ENCODE measurements at regions not wholly inside any gene's neighbourhood (a gene's known extent, or its start where the extent isn't known, plus 50 kb on each side); places are given as distances from the start of the nearest gene placed in this dataset.

- DNase-seq (ENCODE audit: low spot score): no peak
- Histone ChIP-seq H3K9me2 (replicated peaks; ENCODE audit: insufficient read depth) (no peaks in the 10 kb centered on the region), H3K27me3 (no peaks in the 10 kb centered on the region), H3K4me2 (no peak overlapping the region), H3K27ac (no peak overlapping the region), H3K4me3 (no peak overlapping the region), H3K4me1 (ENCODE audit: insufficient read depth) (no peaks in the 10 kb centered on the region), H2AFZ (no peak overlapping the region), H3K79me2 (no peaks in the 10 kb centered on the region), H4K20me1 (ENCODE audit: insufficient read depth, poor library complexity, severe bottlenecking) (no peaks in the 10 kb centered on the region), H3K36me3 (replicated peaks; ENCODE audit: insufficient read depth, low read depth) (no peaks in the 10 kb centered on the region), H3K9me3 (ENCODE audit: low read depth) (no peaks in the 10 kb centered on the region)
- 97% methylated on average over 1 of the region's 1 CpG for WGBS (ENCODE audit: low lambda C conversion rate, missing lambda C conversion rate)
- TF ChIP-seq EZH2 (IDR thresholded peaks at IDR 0.05; ENCODE audit: borderline replicate concordance) (no peak), CTCF (IDR thresholded peaks at IDR 0.05; ENCODE audit: poor library complexity) (no peak), EZH2phosphoT487 (IDR thresholded peaks at IDR 0.05; ENCODE audit: low read depth, severe bottlenecking, unreplicated experiment) (no peak)
These were observed 208.4 kb upstream of the ZPLD1 start for GRCh38 chr3:102226463-102226862.

GRCh38 chr3:102229062-102229655 is 205.7 kb upstream of the ZPLD1 start:
- no peaks in the 10 kb centered on the region for H4K20me1 ChIP-seq (ENCODE audit: insufficient read depth, poor library complexity, severe bottlenecking)
- TF ChIP-seq EZH2phosphoT487 (IDR thresholded peaks at IDR 0.05; ENCODE audit: low read depth, severe bottlenecking, unreplicated experiment) (no peak), EZH2 (IDR thresholded peaks at IDR 0.05; ENCODE audit: borderline replicate concordance) (no peak), CTCF (IDR thresholded peaks at IDR 0.05; ENCODE audit: poor library complexity) (peak; percentile 97)
- H3K9me2 ChIP-seq (replicated peaks; ENCODE audit: insufficient read depth): no peaks in the 10 kb centered on the region
- no peak overlapping the region for H3K27ac ChIP-seq
- H3K4me2 ChIP-seq: no peak overlapping the region
- no peaks in the 10 kb centered on the region for H3K9me3 ChIP-seq (ENCODE audit: low read depth)
- no peaks in the 10 kb centered on the region for H3K79me2 ChIP-seq
- peak; percentile 83 for DNase-seq (ENCODE audit: low spot score)
- H3K36me3 ChIP-seq (replicated peaks; ENCODE audit: insufficient read depth, low read depth): no peaks in the 10 kb centered on the region
- no peak overlapping the region for H2AFZ ChIP-seq
- WGBS (ENCODE audit: low lambda C conversion rate, missing lambda C conversion rate): 31% methylated on average over 7 of the region's 7 CpGs
- H3K4me1 ChIP-seq (ENCODE audit: insufficient read depth): no peaks in the 10 kb centered on the region
- no peaks in the 10 kb centered on the region for H3K27me3 ChIP-seq
- no peak overlapping the region for H3K4me3 ChIP-seq

- Histone ChIP-seq H3K36me3 (replicated peaks; ENCODE audit: insufficient read depth, low read depth) (no peaks in the 10 kb centered on the region), H2AFZ (no peak overlapping the region), H3K9me2 (replicated peaks; ENCODE audit: insufficient read depth) (no peaks in the 10 kb centered on the region), H3K9me3 (ENCODE audit: low read depth) (no peaks in the 10 kb centered on the region), H3K4me1 (ENCODE audit: insufficient read depth) (no peaks in the 10 kb centered on the region), H3K79me2 (no peaks in the 10 kb centered on the region), H3K27ac (no peak overlapping the region), H4K20me1 (ENCODE audit: insufficient read depth, poor library complexity, severe bottlenecking) (no peaks in the 10 kb centered on the region), H3K4me3 (no peak overlapping the region), H3K4me2 (no peak overlapping the region), H3K27me3 (no peaks in the 10 kb centered on the region)
- DNase-seq (ENCODE audit: low spot score): no peak
- 95% methylated on average over 2 of the region's 2 CpGs for WGBS (ENCODE audit: low lambda C conversion rate, missing lambda C conversion rate)
- TF ChIP-seq CTCF (IDR thresholded peaks at IDR 0.05; ENCODE audit: poor library complexity): no peak
- TF ChIP-seq EZH2phosphoT487 (IDR thresholded peaks at IDR 0.05; ENCODE audit: low read depth, severe bottlenecking, unreplicated experiment): no peak
- no peak for TF ChIP-seq EZH2 (IDR thresholded peaks at IDR 0.05; ENCODE audit: borderline replicate concordance)
These were observed 204.8 kb upstream of the ZPLD1 start for GRCh38 chr3:102230057-102230456.
